Sigmoid colon (tissue), 4 donors: ENCODE measurements at regions not wholly inside any gene's neighbourhood (a gene's known extent, or its start where the extent isn't known, plus 50 kb on each side); places are given as distances from the start of the nearest gene placed in this dataset.

Experiments used
- EP300 ChIP-seq, 4 donors: sonication (generic); formaldehyde crosslinking; IDR thresholded peaks; one replicate each; pipeline ENCODE4 v1.6.1; 2017; ENCODE audit warnings: antibody characterized with exemption in 4 of 4
- POLR2A ChIP-seq, 2 donors: fragments of 450-650 bp; IDR thresholded peaks; one replicate each; pipeline ENCODE4 v1.6.1; 2016; ENCODE audit warnings: antibody characterized with exemption in 2 of 2, mild to moderate bottlenecking in 2 of 2, moderate library complexity in 2 of 2
- POLR2AphosphoS5 ChIP-seq, 4 donors: sonication (generic); formaldehyde crosslinking; IDR thresholded peaks; one replicate each; pipeline ENCODE4 v1.6.1; 2017; ENCODE audit warnings: antibody characterized with exemption in 4 of 4
- TF ChIP-seq, protein P1 (sequence below), 4 experiments: fragments of 450-650 bp in 3 of 4; fragments of 200-600 bp in 1 of 4; IDR thresholded peaks; one replicate each; pipeline ENCODE4 v1.5.1; 2016 to 2019; ENCODE audit warnings: antibody characterized with exemption in 4 of 4, mild to moderate bottlenecking in 3 of 4, moderate library complexity in 2 of 4

DNA sequence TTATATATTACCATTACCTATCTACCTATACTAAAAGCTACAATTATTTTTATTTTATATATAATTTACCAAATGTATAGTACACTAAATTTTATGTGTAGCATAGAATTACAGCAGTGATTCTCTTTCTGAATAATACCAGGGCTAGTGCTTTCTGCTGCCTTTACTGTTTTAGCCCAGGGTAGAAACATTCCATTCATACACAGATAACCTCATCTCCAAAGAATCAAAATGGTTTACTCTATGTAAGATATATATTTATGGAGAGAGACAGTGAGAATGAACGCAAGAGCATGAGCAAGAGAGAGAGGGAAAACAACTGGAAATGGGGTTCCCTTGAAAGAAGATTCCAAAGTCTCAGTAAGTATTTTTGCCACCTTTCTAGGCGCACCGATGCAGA, 56.3 kb upstream of the ATXN1 start:
- TF ChIP-seq POLR2A (IDR thresholded peaks at IDR 0.05) (no peak), EP300 (IDR thresholded peaks at IDR 0.05) (no peak), POLR2AphosphoS5 (IDR thresholded peaks at IDR 0.05) (no peak)
- TF ChIP-seq, protein P1, sequence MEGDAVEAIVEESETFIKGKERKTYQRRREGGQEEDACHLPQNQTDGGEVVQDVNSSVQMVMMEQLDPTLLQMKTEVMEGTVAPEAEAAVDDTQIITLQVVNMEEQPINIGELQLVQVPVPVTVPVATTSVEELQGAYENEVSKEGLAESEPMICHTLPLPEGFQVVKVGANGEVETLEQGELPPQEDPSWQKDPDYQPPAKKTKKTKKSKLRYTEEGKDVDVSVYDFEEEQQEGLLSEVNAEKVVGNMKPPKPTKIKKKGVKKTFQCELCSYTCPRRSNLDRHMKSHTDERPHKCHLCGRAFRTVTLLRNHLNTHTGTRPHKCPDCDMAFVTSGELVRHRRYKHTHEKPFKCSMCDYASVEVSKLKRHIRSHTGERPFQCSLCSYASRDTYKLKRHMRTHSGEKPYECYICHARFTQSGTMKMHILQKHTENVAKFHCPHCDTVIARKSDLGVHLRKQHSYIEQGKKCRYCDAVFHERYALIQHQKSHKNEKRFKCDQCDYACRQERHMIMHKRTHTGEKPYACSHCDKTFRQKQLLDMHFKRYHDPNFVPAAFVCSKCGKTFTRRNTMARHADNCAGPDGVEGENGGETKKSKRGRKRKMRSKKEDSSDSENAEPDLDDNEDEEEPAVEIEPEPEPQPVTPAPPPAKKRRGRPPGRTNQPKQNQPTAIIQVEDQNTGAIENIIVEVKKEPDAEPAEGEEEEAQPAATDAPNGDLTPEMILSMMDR (IDR thresholded peaks at IDR 0.05) = no peak
